ENCODE measurements at regions not wholly inside any gene's neighbourhood (a gene's known extent, or its start where the extent isn't known, plus 50 kb on each side); places are given as distances from the start of the nearest gene placed in this dataset.
A peak's percentile ranks its signal among the peaks of the same experiment; 100 is the strongest.

- 0 out of 2 replicates have a peak overlapping the region, but pooled peaks have one; percentile 8 for H3K27ac ChIP-seq
- no peaks in the 10 kb centered on the region for H3K36me3 ChIP-seq (ENCODE audit: insufficient read depth, low read length)
- no peaks in the 10 kb centered on the region for H3K9me3 ChIP-seq (ENCODE audit: low read depth, low read length)
- TF ChIP-seq FOXP2 (optimal IDR thresholded peaks at IDR 0.05; ENCODE audit: control extremely low read depth, extremely low read length, insufficient read depth) (no peak), EZH2 (IDR thresholded peaks at IDR 0.05) (no peak), POLR2AphosphoS5 (IDR thresholded peaks at IDR 0.05; ENCODE audit: borderline replicate concordance, low read depth, low read length) (no peak)
- H3K9ac ChIP-seq (ENCODE audit: insufficient read length): no peak overlapping the region
- DNase-seq (ENCODE audit: low read depth, low spot score): no peak
- H3K4me3 ChIP-seq: no peak overlapping the region
Measured at GRCh38 chr14:22506378-22506710, 82.7 kb downstream of the DAD1 start.

- Histone ChIP-seq H3K9ac (ENCODE audit: insufficient read length) (no peak overlapping the region), H3K9me3 (ENCODE audit: low read depth, low read length) (no peaks in the 10 kb centered on the region), H3K4me3 (no peak overlapping the region), H3K36me3 (ENCODE audit: insufficient read depth, low read length) (no peaks in the 10 kb centered on the region), H3K27ac (peak overlapping the region; percentile 8; the same call in 1 of the 2 replicates)
- DNase-seq (ENCODE audit: low read depth, low spot score): no peak
- TF ChIP-seq FOXP2 (optimal IDR thresholded peaks at IDR 0.05; ENCODE audit: control extremely low read depth, extremely low read length, insufficient read depth) (no peak), POLR2AphosphoS5 (IDR thresholded peaks at IDR 0.05; ENCODE audit: borderline replicate concordance, low read depth, low read length) (no peak), EZH2 (IDR thresholded peaks at IDR 0.05) (no peak)
Measured at GRCh38 chr14:22505697-22506377, 83.2 kb downstream of the DAD1 start.

- no peak for TF ChIP-seq FOXP2 (optimal IDR thresholded peaks at IDR 0.05; ENCODE audit: control extremely low read depth, extremely low read length, insufficient read depth)
- TF ChIP-seq POLR2AphosphoS5 (IDR thresholded peaks at IDR 0.05; ENCODE audit: borderline replicate concordance, low read depth, low read length): no peak
- TF ChIP-seq EZH2 (IDR thresholded peaks at IDR 0.05): no peak
- no peak for DNase-seq (ENCODE audit: low read depth, low spot score)
- no peaks in the 10 kb centered on the region for H3K36me3 ChIP-seq (ENCODE audit: insufficient read depth, low read length)
- H3K4me3 ChIP-seq: no peak overlapping the region
- H3K9me3 ChIP-seq (ENCODE audit: low read depth, low read length): no peaks in the 10 kb centered on the region
- no peak overlapping the region for H3K27ac ChIP-seq
- no peak overlapping the region for H3K9ac ChIP-seq (ENCODE audit: insufficient read length)
Measured at GRCh38 chr14:22505309-22505696, 83.7 kb downstream of the DAD1 start.

- Histone ChIP-seq H3K27ac (no peak overlapping the region), H3K4me3 (no peak overlapping the region), H3K9me3 (ENCODE audit: low read depth, low read length) (no peaks in the 10 kb centered on the region), H3K9ac (ENCODE audit: insufficient read length) (no peak overlapping the region), H3K36me3 (ENCODE audit: insufficient read depth, low read length) (no peaks in the 10 kb centered on the region)
- DNase-seq (ENCODE audit: low read depth, low spot score): no peak
- TF ChIP-seq POLR2AphosphoS5 (IDR thresholded peaks at IDR 0.05; ENCODE audit: borderline replicate concordance, low read depth, low read length): no peak
- no peak for TF ChIP-seq FOXP2 (optimal IDR thresholded peaks at IDR 0.05; ENCODE audit: control extremely low read depth, extremely low read length, insufficient read depth)
- no peak for TF ChIP-seq EZH2 (IDR thresholded peaks at IDR 0.05)
Measured at GRCh38 chr14:22502551-22502950, 86.5 kb downstream of the DAD1 start.

- no peaks in the 10 kb centered on the region for H3K36me3 ChIP-seq (ENCODE audit: insufficient read depth, low read length)
- no peak overlapping the region for H3K4me3 ChIP-seq
- no peaks in the 10 kb centered on the region for H3K9me3 ChIP-seq (ENCODE audit: low read depth, low read length)
- no peak overlapping the region for H3K27ac ChIP-seq
- no peak for TF ChIP-seq EZH2 (IDR thresholded peaks at IDR 0.05)
- no peak for TF ChIP-seq FOXP2 (optimal IDR thresholded peaks at IDR 0.05; ENCODE audit: control extremely low read depth, extremely low read length, insufficient read depth)
- no peak for TF ChIP-seq POLR2AphosphoS5 (IDR thresholded peaks at IDR 0.05; ENCODE audit: borderline replicate concordance, low read depth, low read length)
- DNase-seq (ENCODE audit: low read depth, low spot score): no peak
- H3K9ac ChIP-seq (ENCODE audit: insufficient read length): no peak overlapping the region
Measured at GRCh38 chr14:22502007-22502406, 87.0 kb downstream of the DAD1 start.

- H3K9ac ChIP-seq (ENCODE audit: insufficient read length): no peak overlapping the region
- TF ChIP-seq POLR2AphosphoS5 (IDR thresholded peaks at IDR 0.05; ENCODE audit: borderline replicate concordance, low read depth, low read length): no peak
- no peak for TF ChIP-seq FOXP2 (optimal IDR thresholded peaks at IDR 0.05; ENCODE audit: control extremely low read depth, extremely low read length, insufficient read depth)
- TF ChIP-seq EZH2 (IDR thresholded peaks at IDR 0.05): no peak
Measured at GRCh38 chr14:22500954-22501726, 87.9 kb downstream of the DAD1 start.

GRCh38 chr14:22500525-22500924 lies 88.5 kb downstream of the DAD1 start:
- no peak for DNase-seq (ENCODE audit: low read depth, low spot score)
- Histone ChIP-seq H3K36me3 (ENCODE audit: insufficient read depth, low read length) (no peaks in the 10 kb centered on the region), H3K9me3 (ENCODE audit: low read depth, low read length) (no peaks in the 10 kb centered on the region), H3K9ac (ENCODE audit: insufficient read length) (no peak overlapping the region), H3K27ac (no peak overlapping the region), H3K4me3 (no peak overlapping the region)
- no peak for TF ChIP-seq EZH2 (IDR thresholded peaks at IDR 0.05)
- no peak for TF ChIP-seq POLR2AphosphoS5 (IDR thresholded peaks at IDR 0.05; ENCODE audit: borderline replicate concordance, low read depth, low read length)
- no peak for TF ChIP-seq FOXP2 (optimal IDR thresholded peaks at IDR 0.05; ENCODE audit: control extremely low read depth, extremely low read length, insufficient read depth)

More at GRCh38 chr14:22500954-22501726, 87.9 kb downstream of the DAD1 start:
- Histone ChIP-seq H3K27ac (no peak overlapping the region), H3K36me3 (ENCODE audit: insufficient read depth, low read length) (no peaks in the 10 kb centered on the region), H3K4me3 (no peak overlapping the region), H3K9me3 (ENCODE audit: low read depth, low read length) (no peaks in the 10 kb centered on the region)
- DNase-seq (ENCODE audit: low read depth, low spot score): no peak

GRCh38 chr14:22497671-22498093 lies 91.3 kb downstream of the DAD1 start:
- no peak for DNase-seq (ENCODE audit: low read depth, low spot score)
- Histone ChIP-seq H3K9me3 (ENCODE audit: low read depth, low read length) (no peaks in the 10 kb centered on the region), H3K36me3 (ENCODE audit: insufficient read depth, low read length) (no peaks in the 10 kb centered on the region), H3K9ac (ENCODE audit: insufficient read length) (no peak overlapping the region), H3K4me3 (no peak overlapping the region), H3K27ac (no peak overlapping the region)
- TF ChIP-seq POLR2AphosphoS5 (IDR thresholded peaks at IDR 0.05; ENCODE audit: borderline replicate concordance, low read depth, low read length) (no peak), EZH2 (IDR thresholded peaks at IDR 0.05) (no peak), FOXP2 (optimal IDR thresholded peaks at IDR 0.05; ENCODE audit: control extremely low read depth, extremely low read length, insufficient read depth) (no peak)

Measured in SK-N-MC (cell line).